B cell (primary cell): ENCODE measurements at regions not wholly inside any gene's neighbourhood (a gene's known extent, or its start where the extent isn't known, plus 50 kb on each side); places are given as distances from the start of the nearest gene placed in this dataset.

Source experiments
- ATAC-seq: fragments of 200-7000 bp; cut with Tn5 transposase; one replicate; pipeline ENCODE4 v1.10.0; 2021; ENCODE audit warnings: low read depth, mild to moderate bottlenecking, moderate number of reproducible peaks, moderate library complexity
- CTCF ChIA-PET: fragments of 350-600 bp; sonication (Branson Sonifier 250); formaldehyde crosslinking; loops from one replicate; lab custom pipeline; 2021; ENCODE audit warnings: antibody characterized with exemption, inconsistent platforms; lab: Charles Lee
- POLR2A ChIA-PET: fragments of 350-600 bp; sonication (Branson Sonifier 250); formaldehyde crosslinking; loops from one replicate; lab custom pipeline; 2021; ENCODE audit warnings: antibody characterized with exemption; lab: Charles Lee
- DNase-seq: peaks from one replicate; pipeline ENCODE4 v3.0.0; 2013
- H2AFZ ChIP-seq: 2 replicates; pipeline ENCODE4 v1.6.1; 2012; ENCODE audit warnings: mild to moderate bottlenecking, low read depth, low read length; ENCODE audit not compliant: insufficient read depth, poor library complexity, severe bottlenecking
- H3K27ac ChIP-seq, 2 donors: 1 replicate in 1 of 2; 2 replicates in 1 of 2; pipeline ENCODE4 v1.5.1; 2012 to 2013; ENCODE audit warnings: low read length in 2 of 2, mild to moderate bottlenecking in 2 of 2, moderate library complexity in 1 of 2
- H3K27me3 ChIP-seq, 4 experiments: fragments of 200-600 bp in 1 of 4; sonication (generic) in 1 of 4; replicated peaks in 1 of 4; 1 replicate in 2 of 4; 2 replicates in 2 of 4; pipeline versions ENCODE4 v1.6.1 to v1.7.0; 2013 to 2016; ENCODE audit warnings: low read length in 3 of 4, mild to moderate bottlenecking in 2 of 4, mixed read lengths in 1 of 4, moderate library complexity in 1 of 4; ENCODE audit not compliant: insufficient read depth in 4 of 4, control insufficient read depth in 3 of 4; ENCODE audit errors: control extremely low read depth in 1 of 4
- H3K36me3 ChIP-seq, 2 experiments: replicated peaks in 1 of 2; 1 replicate in 1 of 2; 2 replicates in 1 of 2; pipeline versions ENCODE4 v1.6.1 to v1.7.1; 2013; ENCODE audit warnings: low read length in 1 of 2; ENCODE audit not compliant: insufficient read depth in 2 of 2, control insufficient read depth in 1 of 2; ENCODE audit errors: control extremely low read depth in 1 of 2, extremely low read depth in 1 of 2
- H3K4me1 ChIP-seq, 2 donors: fragments of 200-600 bp in 1 of 2; sonication (generic) in 1 of 2; 1 replicate in 1 of 2; 2 replicates in 1 of 2; pipeline versions ENCODE4 v1.5.1 to v1.6.1; 2013 to 2017; ENCODE audit warnings: low read length in 2 of 2; ENCODE audit not compliant: control insufficient read depth in 2 of 2, insufficient read depth in 2 of 2
- H3K4me2 ChIP-seq: replicated peaks from 2 replicates; pipeline ENCODE3; 2012; ENCODE audit warnings: mild to moderate bottlenecking, low read depth, low read length; ENCODE audit not compliant: poor library complexity, severe bottlenecking
- H3K4me3 ChIP-seq, 5 experiments: fragments of 200-600 bp in 1 of 5; sonication (generic) in 1 of 5; 1 replicate in 3 of 5; 2 replicates in 2 of 5; pipeline versions ENCODE4 v1.5.1 to v1.7.0; 2011 to 2016; ENCODE audit warnings: low read length in 4 of 5, mild to moderate bottlenecking in 4 of 5, low read depth in 2 of 5, control low read depth in 1 of 5, moderate library complexity in 1 of 5; ENCODE audit not compliant: insufficient read depth in 1 of 5; ENCODE audit errors: control extremely low read depth in 1 of 5, extremely low read depth in 1 of 5
- H3K79me2 ChIP-seq: fragments of 200-600 bp; sonication (generic); one replicate; pipeline ENCODE4 v1.6.0; 2016; ENCODE audit warnings: low read length; ENCODE audit not compliant: control insufficient read depth, insufficient read depth
- H3K9ac ChIP-seq: fragments of 200-600 bp; sonication (generic); 2 replicates; pipeline ENCODE4 v1.6.1; 2017; ENCODE audit warnings: mild to moderate bottlenecking, low read length, moderate library complexity
- H3K9me3 ChIP-seq, 3 donors: one replicate each; pipeline versions ENCODE4 v1.6.1 to v1.7.1; 2013; ENCODE audit warnings: low read length in 2 of 3; ENCODE audit not compliant: control insufficient read depth in 2 of 3, insufficient read depth in 1 of 3; ENCODE audit errors: control extremely low read depth in 1 of 3
- H4K20me1 ChIP-seq: 2 replicates; pipeline ENCODE4 v1.6.0; 2012; ENCODE audit warnings: mild to moderate bottlenecking, low read length; ENCODE audit not compliant: insufficient read depth, control insufficient read depth, poor library complexity, severe bottlenecking
- H3K27ac Mint-ChIP-seq: one replicate; pipeline ENCODE4 v1.8.0; 2021; ENCODE audit warnings: mixed read lengths
- H3K27me3 Mint-ChIP-seq: one replicate; pipeline ENCODE4 v1.8.0; 2021; ENCODE audit warnings: mixed read lengths
- H3K4me1 Mint-ChIP-seq: one replicate; pipeline ENCODE4 v1.8.0; 2021; ENCODE audit warnings: mixed read lengths
- H3K4me3 Mint-ChIP-seq: one replicate; pipeline ENCODE4 v1.8.0; 2021; ENCODE audit warnings: mixed read lengths
- H3K9me3 Mint-ChIP-seq: one replicate; pipeline ENCODE4 v1.8.0; 2022; ENCODE audit warnings: mixed read lengths; ENCODE audit not compliant: insufficient read depth
- CTCF ChIP-seq: fragments of 200-600 bp; IDR thresholded peaks from one replicate; pipeline ENCODE4 v1.8.0; 2022; ENCODE audit warnings: antibody characterized with exemption, mild to moderate bottlenecking
- EZH2 ChIP-seq: IDR thresholded peaks from 2 replicates; pipeline ENCODE4 v1.6.1; 2012; ENCODE audit warnings: borderline replicate concordance, low read depth, mild to moderate bottlenecking, moderate library complexity, low read length; ENCODE audit not compliant: insufficient read depth, poor library complexity, severe bottlenecking
- WGBS: methylation state at CpG from one replicate; pipeline ENCODE4 v1.1.5; 2013; ENCODE audit warnings: missing lambda C conversion rate; ENCODE audit not compliant: insufficient coverage; 5-methylcytosine and 5-hydroxymethylcytosine counted together
- intact Hi-C: fragments of 100-400 bp; cut with micrococcal nuclease; formaldehyde crosslinking; loops from one replicate; pipeline ENCODE4 v1.10.0; 2022

DNA sequence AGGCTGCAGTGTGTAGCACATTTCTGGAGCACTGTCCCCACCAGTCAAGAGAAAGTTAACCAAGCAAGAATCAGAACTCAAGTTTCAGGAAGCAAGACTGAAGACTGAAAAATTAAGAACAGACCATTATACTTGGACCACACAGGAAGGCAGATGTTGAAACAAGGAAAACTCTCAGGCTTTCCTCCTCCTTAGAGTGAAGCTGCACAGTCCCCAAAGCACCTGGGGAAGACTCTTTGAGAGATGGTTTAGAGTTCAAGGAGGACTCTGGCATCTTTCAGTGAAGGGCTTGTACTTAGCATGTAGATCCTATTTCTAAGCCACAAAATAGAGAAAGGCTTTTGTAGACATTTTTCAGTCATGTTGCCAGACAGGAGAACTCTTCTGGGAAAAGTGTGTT, 113.7 kb upstream of the KCTD3 start:
- no peak overlapping the region for H2AFZ ChIP-seq
- H4K20me1 ChIP-seq = no peaks in the 10 kb centered on the region
- Mint-ChIP-seq H3K27me3 (no peaks in the 10 kb centered on the region), H3K27ac (no peak overlapping the region), H3K9me3 (no peaks in the 10 kb centered on the region), H3K4me3 (no peak overlapping the region), H3K4me1 (no peaks in the 10 kb centered on the region)
- H3K4me1 ChIP-seq = no peaks in the 10 kb centered on the region
- no peaks in the 10 kb centered on the region for H3K27me3 ChIP-seq
- ATAC-seq = no peak
- ChIA-PET POLR2A (no interaction called here), CTCF (no interaction called here)
- no peak for DNase-seq
- intact Hi-C loops = no loop called here
- H3K9ac ChIP-seq = no peak overlapping the region
- no peaks in the 10 kb centered on the region for H3K9me3 ChIP-seq
- H3K27ac ChIP-seq = no peak overlapping the region
- TF ChIP-seq CTCF (no peak), EZH2 (no peak)
- no peaks in the 10 kb centered on the region for H3K79me2 ChIP-seq
- no peak overlapping the region for H3K4me2 ChIP-seq
- no peak overlapping the region for H3K4me3 ChIP-seq
- H3K36me3 ChIP-seq = no peaks in the 10 kb centered on the region

DNA sequence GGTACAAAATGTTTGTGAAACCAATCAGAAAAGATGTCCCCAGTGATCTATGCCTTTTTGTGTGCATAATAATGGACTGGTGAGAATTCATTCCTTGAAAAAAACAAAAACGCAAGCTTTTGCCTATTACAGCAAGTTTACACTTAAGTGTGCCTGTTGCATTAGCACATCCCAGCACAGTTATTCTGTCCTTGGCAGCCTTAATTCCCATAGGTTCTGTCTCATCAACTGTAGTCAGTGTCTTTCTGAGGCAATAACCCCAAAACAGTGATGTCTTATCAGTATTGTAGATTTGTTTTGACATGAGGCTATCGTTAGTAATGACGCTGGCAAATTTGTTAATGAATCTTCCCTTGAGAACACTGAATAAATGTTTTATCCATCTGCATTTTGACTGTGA, 109.9 kb upstream of the KCTD3 start:
- Mint-ChIP-seq H3K4me3 (no peak overlapping the region), H3K27me3 (no peaks in the 10 kb centered on the region), H3K27ac (no peak overlapping the region), H3K4me1 (no peaks in the 10 kb centered on the region), H3K9me3 (no peaks in the 10 kb centered on the region)
- Histone ChIP-seq H3K27me3 (no peaks in the 10 kb centered on the region), H3K27ac (no peak overlapping the region), H3K4me3 (no peak overlapping the region), H3K36me3 (no peaks in the 10 kb centered on the region), H3K9me3 (peaks cover 0 to 1% (median 0%) of the 10 kb centered on the region in 3 donors), H4K20me1 (no peaks in the 10 kb centered on the region), H3K4me1 (no peaks in the 10 kb centered on the region), H2AFZ (no peak overlapping the region), H3K79me2 (no peaks in the 10 kb centered on the region), H3K4me2 (no peak overlapping the region), H3K9ac (no peak overlapping the region)
- ChIA-PET CTCF (no interaction called here), POLR2A (no interaction called here)
- intact Hi-C loops = no loop called here
- WGBS = 100% methylated on average over 1 of the region's 3 CpGs
- ATAC-seq (no peak), DNase-seq (no peak)
- TF ChIP-seq EZH2 (no peak), CTCF (no peak)
